Breast epithelium (tissue), 3 donors: ENCODE measurements at regions not wholly inside any gene's neighbourhood (a gene's known extent, or its start where the extent isn't known, plus 50 kb on each side); places are given as distances from the start of the nearest gene placed in this dataset.

ENCODE experiments used
- CTCF ChIP-seq, 3 donors: fragments of 450-650 bp; IDR thresholded peaks; one replicate each; pipeline ENCODE4 v1.5.1; 2016 to 2017; ENCODE audit warnings: antibody characterized with exemption in 3 of 3, mild to moderate bottlenecking in 3 of 3, moderate library complexity in 3 of 3
- POLR2A ChIP-seq: fragments of 450-650 bp; IDR thresholded peaks from one replicate; pipeline ENCODE4 v1.6.1; 2016; ENCODE audit warnings: antibody characterized with exemption, mild to moderate bottlenecking, moderate library complexity

DNA sequence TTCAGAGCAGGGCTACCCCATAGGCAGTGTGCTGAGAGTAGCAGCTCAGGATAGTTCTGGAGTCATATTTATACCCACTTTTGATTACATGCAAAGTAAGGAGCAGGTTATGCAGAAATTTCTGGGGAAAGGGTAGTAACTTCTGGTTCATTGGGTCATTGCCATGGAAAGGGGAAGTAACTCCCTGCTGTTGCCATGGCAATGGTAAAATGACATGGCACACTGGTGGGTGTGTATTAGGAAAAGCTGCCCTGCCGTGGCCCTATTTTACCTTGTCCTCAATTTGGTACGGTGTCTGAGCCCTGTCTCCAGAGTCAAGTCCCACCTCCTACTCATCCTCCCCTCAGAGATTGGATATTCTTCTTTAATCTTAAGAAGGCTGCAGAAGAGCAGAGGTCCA lies 526.7 kb upstream of the TYRP1 start:
- TF ChIP-seq POLR2A (no peak), CTCF (IDR thresholded peaks at IDR 0.05) (no peak)
